Keratinocyte (primary cell): ENCODE measurements at regions not wholly inside any gene's neighbourhood (a gene's known extent, or its start where the extent isn't known, plus 50 kb on each side); places are given as distances from the start of the nearest gene placed in this dataset.

ENCODE experiments used
- DNase-seq: peaks from one replicate; pipeline ENCODE4 v3.0.0-alpha.2; 2011; ENCODE audit warnings: low read depth, missing footprints, low spot score
- FAIRE-seq: peaks from 2 replicates; lab custom pipeline; 2011; peaks lifted over from hg19 to GRCh38; lab: Jason Lieb, UNC
- H2AFZ ChIP-seq: 2 replicates; pipeline ENCODE4 v1.6.0; 2012; ENCODE audit warnings: low read length, control low read depth, inconsistent platforms; ENCODE audit not compliant: control insufficient read depth
- H3K27ac ChIP-seq: 2 replicates; pipeline ENCODE4 v1.5.1; 2011; ENCODE audit warnings: low read length; ENCODE audit not compliant: control insufficient read depth, insufficient read depth
- H3K27me3 ChIP-seq: 3 replicates; pipeline ENCODE4 v1.6.0; 2011; ENCODE audit warnings: low read length; ENCODE audit not compliant: control insufficient read depth, insufficient read depth; ENCODE audit errors: extremely low read depth
- H3K36me3 ChIP-seq, 2 experiments: 2 replicates in 1 of 2; 3 replicates in 1 of 2; pipeline ENCODE4 v1.5.1; 2011; ENCODE audit warnings: low read length in 2 of 2, mild to moderate bottlenecking in 1 of 2; ENCODE audit not compliant: control insufficient read depth in 2 of 2, insufficient read depth in 2 of 2; ENCODE audit errors: extremely low read depth in 1 of 2
- H3K4me1 ChIP-seq: 3 replicates; pipeline ENCODE4 v1.5.1; 2011; ENCODE audit warnings: low read length; ENCODE audit not compliant: control insufficient read depth, insufficient read depth; ENCODE audit errors: extremely low read depth
- H3K4me2 ChIP-seq: 3 replicates; pipeline ENCODE4 v1.6.0; 2011; ENCODE audit warnings: low read depth, low read length; ENCODE audit not compliant: control insufficient read depth, insufficient read depth; ENCODE audit errors: extremely low read depth
- H3K4me3 ChIP-seq, 3 experiments: fragments of 200-600 bp in 1 of 3; sonication (generic) in 1 of 3; 2 replicates in 2 of 3; 3 replicates in 1 of 3; pipeline ENCODE4 v1.5.1; 2011 to 2016; ENCODE audit warnings: low read length in 3 of 3, mild to moderate bottlenecking in 3 of 3, control low read depth in 2 of 3, inconsistent platforms in 1 of 3, low read depth in 1 of 3, mixed read lengths in 1 of 3, mixed run types in 1 of 3, moderate library complexity in 1 of 3; ENCODE audit not compliant: control insufficient read depth in 2 of 3, insufficient read depth in 2 of 3; ENCODE audit errors: extremely low read depth in 1 of 3
- H3K79me2 ChIP-seq: 2 replicates; pipeline ENCODE4 v1.6.0; 2012; ENCODE audit warnings: low read length; ENCODE audit not compliant: control insufficient read depth, insufficient read depth
- H3K9ac ChIP-seq: 3 replicates; pipeline ENCODE4 v1.6.0; 2011; ENCODE audit warnings: low read length; ENCODE audit not compliant: control insufficient read depth, insufficient read depth; ENCODE audit errors: extremely low read depth
- H3K9me1 ChIP-seq: 3 replicates; pipeline ENCODE4 v1.6.0; 2011; ENCODE audit warnings: low read length; ENCODE audit not compliant: control insufficient read depth, insufficient read depth; ENCODE audit errors: extremely low read depth
- H3K9me3 ChIP-seq: 2 replicates; pipeline ENCODE4 v1.5.1; 2012; ENCODE audit warnings: low read depth, low read length; ENCODE audit not compliant: control insufficient read depth
- H4K20me1 ChIP-seq: 3 replicates; pipeline ENCODE4 v1.6.0; 2011; ENCODE audit warnings: low read length; ENCODE audit not compliant: control insufficient read depth, insufficient read depth; ENCODE audit errors: extremely low read depth
- CTCF ChIP-seq, 3 experiments: IDR thresholded peaks in 1 of 3; conservative IDR thresholded peaks in 1 of 3; optimal IDR thresholded peaks in 1 of 3; 2 replicates in 2 of 3; 3 replicates in 1 of 3; pipeline versions ENCODE3 to v1.5.1; 2011; ENCODE audit warnings: low read length in 3 of 3, mild to moderate bottlenecking in 3 of 3, moderate library complexity in 2 of 3, control low read depth in 1 of 3, inconsistent platforms in 1 of 3; ENCODE audit not compliant: insufficient read depth in 2 of 3; ENCODE audit errors: extremely low read depth in 1 of 3
- EZH2 ChIP-seq: IDR thresholded peaks from one replicate; pipeline ENCODE4 v1.6.1; 2012; ENCODE audit warnings: inconsistent platforms, mild to moderate bottlenecking, low read length, moderate library complexity
- dilution Hi-C: fragments of 300-500 bp; cut with MboI; formaldehyde crosslinking; loops from one replicate; pipeline ENCODE4 v1.7.0; 2020; ENCODE audit warnings: low sequenced_read_pairs; ENCODE audit not compliant: extremely low pct_ligation_motif_present

- Histone ChIP-seq H3K4me3 (no peak overlapping the region), H3K9me1 (no peaks in the 10 kb centered on the region), H4K20me1 (no peaks in the 10 kb centered on the region), H3K9ac (no peak overlapping the region), H3K79me2 (no peaks in the 10 kb centered on the region), H2AFZ (no peak overlapping the region), H3K27ac (no peak overlapping the region), H3K9me3 (no peaks in the 10 kb centered on the region), H3K4me2 (no peak overlapping the region), H3K36me3 (no peaks in the 10 kb centered on the region), H3K4me1 (peaks cover 20% of the 10 kb centered on the region), H3K27me3 (no peaks in the 10 kb centered on the region)
- FAIRE-seq (no peak), DNase-seq (no peak)
- dilution Hi-C loops: no loop called here
- TF ChIP-seq CTCF (optimal IDR thresholded peaks at IDR 0.05 in 1 of 3, IDR thresholded peaks at IDR 0.05 in 1 of 3, conservative IDR thresholded peaks at IDR 0.05 in 1 of 3; ENCODE audit: extremely low read depth in 1 of 3, insufficient read depth in 2 of 3, low read length in 3 of 3) (no peak), EZH2 (no peak)
Observed at GRCh38 chr5:74288038-74288437, 352.5 kb downstream of the ENC1 start.

- Histone ChIP-seq H3K36me3 (no peaks in the 10 kb centered on the region), H3K27me3 (no peaks in the 10 kb centered on the region), H3K27ac (no peak overlapping the region), H3K4me2 (no peak overlapping the region), H3K4me3 (no peak overlapping the region), H3K9ac (no peak overlapping the region), H3K9me3 (no peaks in the 10 kb centered on the region), H2AFZ (no peak overlapping the region), H3K79me2 (no peaks in the 10 kb centered on the region), H3K4me1 (peaks cover 20% of the 10 kb centered on the region), H4K20me1 (no peaks in the 10 kb centered on the region), H3K9me1 (no peaks in the 10 kb centered on the region)
- FAIRE-seq: peak; percentile 41
- TF ChIP-seq EZH2: no peak
- TF ChIP-seq CTCF (optimal IDR thresholded peaks at IDR 0.05 in 1 of 3, IDR thresholded peaks at IDR 0.05 in 1 of 3, conservative IDR thresholded peaks at IDR 0.05 in 1 of 3; ENCODE audit: extremely low read depth in 1 of 3, insufficient read depth in 2 of 3, low read length in 3 of 3): no peak
- dilution Hi-C loops: no loop called here
- no peak for DNase-seq
Observed at GRCh38 chr5:74286734-74287695, 353.5 kb downstream of the ENC1 start.
